Spleen (tissue), 11 donors: ENCODE measurements at regions not wholly inside any gene's neighbourhood (a gene's known extent, or its start where the extent isn't known, plus 50 kb on each side); places are given as distances from the start of the nearest gene placed in this dataset.

Source experiments
- DNase-seq: peaks from one replicate; pipeline ENCODE4 v3.0.0-alpha.2; 2020
- H3K27ac ChIP-seq, 8 donors: fragments of 200-600 bp; sonication (generic) in 7 of 8; 1 replicate in 4 of 8; 2 replicates in 4 of 8; pipeline versions ENCODE4 v1.5.0 to v1.8.0; 2016 to 2021; ENCODE audit warnings: inconsistent platforms in 4 of 8, mild to moderate bottlenecking in 4 of 8, moderate library complexity in 1 of 8
- H3K27me3 ChIP-seq, 7 donors: fragments of 200-600 bp; sonication (generic) in 6 of 7; replicated peaks in 1 of 7; 1 replicate in 4 of 7; 2 replicates in 3 of 7; pipeline versions ENCODE4 v1.5.0 to v1.8.0; 2016 to 2021; ENCODE audit warnings: inconsistent platforms in 3 of 7, mild to moderate bottlenecking in 1 of 7
- H3K36me3 ChIP-seq, 6 donors: fragments of 200-600 bp; sonication (generic) in 5 of 6; 1 replicate in 4 of 6; 2 replicates in 2 of 6; pipeline versions ENCODE4 v1.5.0 to v1.8.0; 2016 to 2021; ENCODE audit warnings: inconsistent platforms in 2 of 6
- H3K4me1 ChIP-seq, 6 donors: fragments of 200-600 bp; sonication (generic) in 5 of 6; 1 replicate in 3 of 6; 2 replicates in 3 of 6; pipeline versions ENCODE4 v1.5.0 to v1.8.0; 2016 to 2021; ENCODE audit warnings: inconsistent platforms in 3 of 6
- H3K4me3 ChIP-seq, 8 donors: fragments of 200-600 bp; sonication (generic) in 7 of 8; 1 replicate in 4 of 8; 2 replicates in 4 of 8; pipeline versions ENCODE4 v1.5.0 to v1.8.0; 2016 to 2021; ENCODE audit warnings: inconsistent platforms in 4 of 8, mild to moderate bottlenecking in 4 of 8, moderate library complexity in 2 of 8
- H3K9me3 ChIP-seq, 8 donors: fragments of 200-600 bp; sonication (generic) in 7 of 8; 1 replicate in 4 of 8; 2 replicates in 4 of 8; pipeline versions ENCODE4 v1.5.0 to v1.8.0; 2016 to 2021; ENCODE audit warnings: inconsistent platforms in 4 of 8
- POLR2A ChIP-seq, 3 donors: fragments of 450-650 bp; IDR thresholded peaks; one replicate each; pipeline ENCODE4 v1.5.1; 2017; ENCODE audit warnings: antibody characterized with exemption in 3 of 3, mild to moderate bottlenecking in 1 of 3
- POLR2AphosphoS5 ChIP-seq, 3 donors: sonication (generic); formaldehyde crosslinking; IDR thresholded peaks; one replicate each; pipeline ENCODE4 v1.5.1; 2017; ENCODE audit warnings: antibody characterized with exemption in 3 of 3
- WGBS, 5 donors: extraction: QIAGEN DNeasy Blood & Tissue Kit in 3 of 5; methylation state at CpG; one replicate each; pipeline versions ENCODE4 v1.1.5 to v1.1.7; 2013 to 2018; 5-methylcytosine and 5-hydroxymethylcytosine counted together
- intact Hi-C: fragments of 100-400 bp; cut with DNase I; formaldehyde crosslinking; loops from one replicate; pipeline ENCODE4 v1.15.0; 2023; ENCODE audit warnings: low total_unique reads
- TF ChIP-seq, protein P1 (sequence below), 11 experiments: fragments of 200-600 bp in 7 of 11; fragments of 450-650 bp in 4 of 11; sonication (generic) in 4 of 11; IDR thresholded peaks in 8 of 11; conservative IDR thresholded peaks in 3 of 11; 1 replicate in 7 of 11; 2 replicates in 4 of 11; pipeline versions ENCODE4 v1.4.0 to v1.8.0; 2016 to 2021; ENCODE audit warnings: antibody characterized with exemption in 11 of 11, inconsistent platforms in 4 of 11, mild to moderate bottlenecking in 1 of 11
- donor health status: healthy with polysubstance abuse.
- donor health status: DM: no; HTN: no; CAD: no; lungs with moderate emphysema.
- donor health status: DM: no; HTN: no; CAD: no.
- donor health status: Bipolar disorder and iron deficiency.
- donor health status: healthy.
- donor health status: DM: no; HTN: no; CAD: no.
- donor health status: DM: yes; HTN: yes; CAD: no.

DNA sequence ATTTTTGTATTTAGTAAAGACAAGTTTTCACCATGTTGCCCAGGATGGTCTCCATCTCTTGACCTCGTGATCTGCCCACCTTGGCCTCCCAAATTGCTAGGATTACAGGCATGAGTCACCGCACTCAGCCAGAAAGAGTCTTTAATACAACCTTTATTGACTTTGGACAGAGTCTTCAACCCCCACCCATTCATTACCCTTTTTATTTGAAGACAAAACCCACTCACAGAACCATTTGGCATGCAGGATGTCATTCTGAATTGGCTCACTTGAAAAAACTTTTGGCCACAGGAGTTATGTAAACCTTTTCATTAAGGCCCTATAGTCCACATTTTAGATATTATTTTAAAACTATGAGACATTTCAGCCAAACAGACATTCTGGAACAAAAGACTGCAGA, 217.9 kb upstream of the RND3 start:
- Histone ChIP-seq H3K4me3 (no peak overlapping the region), H3K9me3 (no peaks in the 10 kb centered on the region), H3K4me1 (no peaks in the 10 kb centered on the region), H3K27ac (no peak overlapping the region), H3K27me3 (no peaks in the 10 kb centered on the region), H3K36me3 (no peaks in the 10 kb centered on the region)
- intact Hi-C loops: no loop called here
- WGBS, 5 donors: 76 to 91% (median 86%) methylated on average over 2 of the region's 2 CpGs
- TF ChIP-seq POLR2A (IDR thresholded peaks at IDR 0.05) (no peak), POLR2AphosphoS5 (IDR thresholded peaks at IDR 0.05) (no peak)
- TF ChIP-seq, protein P1, sequence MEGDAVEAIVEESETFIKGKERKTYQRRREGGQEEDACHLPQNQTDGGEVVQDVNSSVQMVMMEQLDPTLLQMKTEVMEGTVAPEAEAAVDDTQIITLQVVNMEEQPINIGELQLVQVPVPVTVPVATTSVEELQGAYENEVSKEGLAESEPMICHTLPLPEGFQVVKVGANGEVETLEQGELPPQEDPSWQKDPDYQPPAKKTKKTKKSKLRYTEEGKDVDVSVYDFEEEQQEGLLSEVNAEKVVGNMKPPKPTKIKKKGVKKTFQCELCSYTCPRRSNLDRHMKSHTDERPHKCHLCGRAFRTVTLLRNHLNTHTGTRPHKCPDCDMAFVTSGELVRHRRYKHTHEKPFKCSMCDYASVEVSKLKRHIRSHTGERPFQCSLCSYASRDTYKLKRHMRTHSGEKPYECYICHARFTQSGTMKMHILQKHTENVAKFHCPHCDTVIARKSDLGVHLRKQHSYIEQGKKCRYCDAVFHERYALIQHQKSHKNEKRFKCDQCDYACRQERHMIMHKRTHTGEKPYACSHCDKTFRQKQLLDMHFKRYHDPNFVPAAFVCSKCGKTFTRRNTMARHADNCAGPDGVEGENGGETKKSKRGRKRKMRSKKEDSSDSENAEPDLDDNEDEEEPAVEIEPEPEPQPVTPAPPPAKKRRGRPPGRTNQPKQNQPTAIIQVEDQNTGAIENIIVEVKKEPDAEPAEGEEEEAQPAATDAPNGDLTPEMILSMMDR (IDR thresholded peaks at IDR 0.05 in 8 of 11, conservative IDR thresholded peaks at IDR 0.05 in 3 of 11): no peak
- DNase-seq: no peak

DNA sequence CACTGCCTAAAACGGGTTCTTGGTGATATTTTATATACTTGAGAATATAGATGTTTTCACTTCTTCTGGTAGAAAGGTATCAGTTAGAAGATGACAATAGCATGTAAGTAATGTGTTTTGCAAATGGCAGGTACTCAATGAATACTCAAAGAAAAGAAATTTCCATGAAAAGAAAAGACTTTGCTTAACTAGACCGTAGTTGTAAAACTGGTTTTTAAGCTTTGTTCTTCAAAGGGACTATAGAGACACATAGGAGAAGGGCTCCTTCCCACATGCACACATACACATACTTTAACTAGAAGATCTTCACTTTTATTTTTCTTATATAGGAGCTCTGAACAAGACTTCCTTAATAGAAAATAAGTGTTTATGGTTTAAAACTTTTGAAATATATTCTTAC, 215.3 kb upstream of the RND3 start:
- no peaks in the 10 kb centered on the region for H3K9me3 ChIP-seq
- H3K4me3 ChIP-seq: no peak overlapping the region
- H3K4me1 ChIP-seq: no peaks in the 10 kb centered on the region
- no peaks in the 10 kb centered on the region for H3K36me3 ChIP-seq
- H3K27ac ChIP-seq: no peak overlapping the region
- DNase-seq: no peak
- 83 to 87% (median 85%) methylated on average over 2 of the region's 2 CpGs for WGBS, 5 donors
- H3K27me3 ChIP-seq: no peaks in the 10 kb centered on the region
- intact Hi-C loops: no loop called here
- TF ChIP-seq, protein P1 (IDR thresholded peaks at IDR 0.05 in 8 of 11, conservative IDR thresholded peaks at IDR 0.05 in 3 of 11): no peak
- TF ChIP-seq POLR2AphosphoS5 (IDR thresholded peaks at IDR 0.05): no peak

DNA sequence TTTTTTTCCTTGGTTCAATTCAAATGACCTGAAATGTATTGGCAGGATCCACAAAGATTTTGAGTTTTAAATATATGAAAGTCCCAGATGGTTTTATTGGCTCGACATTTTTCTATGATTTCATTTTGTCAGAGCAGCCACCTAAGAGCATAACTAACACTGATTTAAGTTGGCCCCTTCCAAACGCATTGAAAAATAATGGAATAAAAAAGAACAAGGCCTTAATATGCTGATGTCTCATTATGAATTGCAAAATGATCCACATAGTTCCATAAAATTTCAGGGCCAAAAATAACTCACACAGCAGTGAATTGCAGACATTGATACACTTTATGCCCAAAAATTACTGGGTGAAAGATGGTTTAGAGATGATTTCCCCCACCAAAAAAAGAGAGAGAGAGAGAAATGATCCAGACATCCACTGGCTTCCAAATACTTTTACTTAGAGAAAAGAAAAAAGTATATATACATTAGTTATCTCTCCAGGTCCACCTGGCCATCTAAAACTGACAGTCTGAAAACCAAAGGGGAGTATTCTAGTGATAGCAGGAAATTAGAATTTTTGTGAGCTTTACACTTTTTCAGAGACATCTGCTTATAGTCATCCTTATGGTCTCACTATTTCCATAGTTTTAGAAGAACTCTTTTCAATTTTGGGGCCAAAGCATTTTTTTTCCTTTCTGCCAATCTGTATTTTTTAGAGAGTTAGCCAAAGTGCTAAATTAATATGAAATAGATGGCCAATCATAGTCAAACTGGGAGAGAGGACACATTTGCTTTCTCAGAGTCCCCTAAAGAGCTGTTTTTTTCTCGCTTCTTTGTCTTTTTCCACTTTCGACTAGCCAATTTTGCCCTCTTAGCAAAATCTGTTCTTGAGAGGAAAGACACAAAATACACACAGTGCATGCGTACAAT, 213.5 kb upstream of the RND3 start:
- intact Hi-C loops: no loop called here
- no peak for TF ChIP-seq POLR2A (IDR thresholded peaks at IDR 0.05)
- TF ChIP-seq, protein P1 (IDR thresholded peaks at IDR 0.05 in 8 of 11, conservative IDR thresholded peaks at IDR 0.05 in 3 of 11): no peak
- TF ChIP-seq POLR2AphosphoS5 (IDR thresholded peaks at IDR 0.05): no peak

DNA sequence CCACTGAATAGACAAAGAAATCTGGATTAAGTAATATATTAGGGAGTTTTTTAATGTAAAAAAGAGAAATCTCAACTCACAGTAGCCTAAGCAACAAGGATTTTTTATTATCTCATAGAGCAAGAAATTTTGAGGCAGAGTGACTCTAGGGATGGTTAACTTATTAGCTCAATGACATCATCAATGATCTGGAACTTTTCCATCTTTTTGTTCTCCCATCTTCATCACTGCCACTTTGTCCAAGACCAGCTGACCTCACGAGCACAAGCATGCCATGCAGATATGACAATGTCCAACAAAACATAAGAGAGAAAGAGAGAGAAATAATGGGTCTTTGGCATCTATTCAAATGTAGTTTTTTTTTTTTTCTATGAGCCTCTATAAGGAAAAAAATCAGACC, 211.8 kb upstream of the RND3 start:
- Histone ChIP-seq H3K36me3 (no peaks in the 10 kb centered on the region), H3K4me3 (no peak overlapping the region), H3K4me1 (no peaks in the 10 kb centered on the region), H3K9me3 (no peaks in the 10 kb centered on the region), H3K27me3 (no peaks in the 10 kb centered on the region), H3K27ac (no peak overlapping the region)
- no peak for DNase-seq
- TF ChIP-seq POLR2AphosphoS5 (IDR thresholded peaks at IDR 0.05): no peak
- no peak for TF ChIP-seq POLR2A (IDR thresholded peaks at IDR 0.05)
- TF ChIP-seq, protein P1 (IDR thresholded peaks at IDR 0.05 in 8 of 11, conservative IDR thresholded peaks at IDR 0.05 in 3 of 11): no peak
- WGBS, 5 donors: 63 to 85% (median 78%) methylated on average over 1 of the region's 1 CpG
- intact Hi-C loops: no loop called here

More for the DNA sequence above, 213.5 kb upstream of the RND3 start:
- no peaks in the 10 kb centered on the region for H3K27me3 ChIP-seq
- no peak overlapping the region for H3K4me3 ChIP-seq
- no peaks in the 10 kb centered on the region for H3K4me1 ChIP-seq
- no peaks in the 10 kb centered on the region for H3K36me3 ChIP-seq
- no peak for DNase-seq
- H3K9me3 ChIP-seq: no peaks in the 10 kb centered on the region
- no peak overlapping the region for H3K27ac ChIP-seq
- WGBS, 5 donors: 84 to 92% (median 86%) methylated on average over 5 of the region's 5 CpGs
